Activated CD8-positive, alpha-beta T cell treated with anti-CD3 and anti-CD28 coated beads for 36 hours (primary cell): ENCODE measurements at regions not wholly inside any gene's neighbourhood (a gene's known extent, or its start where the extent isn't known, plus 50 kb on each side); places are given as distances from the start of the nearest gene placed in this dataset.

Experiments
- ATAC-seq: fragments of 200-7000 bp; cut with Tn5 transposase; one replicate; pipeline ENCODE4 v1.10.0; 2021; ENCODE audit warnings: mild to moderate bottlenecking, moderate library complexity
- CTCF ChIA-PET: fragments of 350-600 bp; sonication (Branson Sonifier 250); formaldehyde crosslinking; loops from one replicate; lab custom pipeline; 2021; ENCODE audit warnings: antibody characterized with exemption; lab: Charles Lee
- POLR2A ChIA-PET: fragments of 350-600 bp; sonication (Branson Sonifier 250); formaldehyde crosslinking; loops from one replicate; lab custom pipeline; 2021; ENCODE audit warnings: antibody characterized with exemption; lab: Charles Lee
- DNase-seq: peaks from one replicate; pipeline ENCODE4 v3.0.0-alpha.2; 2020
- H3K27ac Mint-ChIP-seq: one replicate; pipeline ENCODE4 v1.8.0; 2021; ENCODE audit warnings: mild to moderate bottlenecking, mixed read lengths
- H3K27me3 Mint-ChIP-seq: one replicate; pipeline ENCODE4 v1.8.0; 2021; ENCODE audit warnings: mixed read lengths
- H3K36me3 Mint-ChIP-seq: one replicate; pipeline ENCODE4 v1.8.0; 2021; ENCODE audit warnings: low read depth, mixed read lengths
- H3K4me1 Mint-ChIP-seq: one replicate; pipeline ENCODE4 v1.8.0; 2021; ENCODE audit warnings: low read depth, mixed read lengths
- H3K4me3 Mint-ChIP-seq: one replicate; pipeline ENCODE4 v1.8.0; 2021; ENCODE audit warnings: mild to moderate bottlenecking, moderate library complexity, mixed read lengths
- H3K9me3 Mint-ChIP-seq: one replicate; pipeline ENCODE4 v1.8.0; 2021; ENCODE audit warnings: mixed read lengths
- intact Hi-C: fragments of 100-400 bp; cut with micrococcal nuclease; formaldehyde crosslinking; loops from one replicate; pipeline ENCODE4 v1.10.0; 2022
- TF ChIP-seq, protein P1 (sequence below): fragments of 200-600 bp; IDR thresholded peaks from one replicate; pipeline ENCODE4 v1.8.0; 2022; ENCODE audit warnings: antibody characterized with exemption, mild to moderate bottlenecking

DNA sequence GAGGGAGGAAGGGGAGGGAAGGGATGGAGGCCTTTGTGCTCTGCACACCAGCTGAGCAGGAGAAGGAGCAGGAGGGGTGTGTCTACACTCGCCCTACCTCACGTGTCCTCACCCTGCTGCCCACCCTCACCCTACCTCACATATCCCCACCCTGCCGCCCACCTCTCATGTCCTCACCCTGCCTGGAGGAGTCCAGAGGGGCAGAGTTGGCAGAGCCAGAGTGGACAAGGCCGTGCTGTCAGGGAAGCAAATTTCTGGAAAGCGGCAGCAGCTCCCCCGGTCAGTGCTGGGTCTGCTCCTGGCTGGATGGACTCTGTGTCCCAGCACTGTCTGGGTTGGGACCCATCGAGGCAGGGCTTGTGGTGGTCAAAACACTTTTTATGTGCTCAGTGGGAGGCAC, 799.6 kb downstream of the BRD1 start:
- H3K36me3 Mint-ChIP-seq = no peaks in the 10 kb centered on the region
- H3K27me3 Mint-ChIP-seq = peaks cover 6% of the 10 kb centered on the region
- TF ChIP-seq, protein P1, sequence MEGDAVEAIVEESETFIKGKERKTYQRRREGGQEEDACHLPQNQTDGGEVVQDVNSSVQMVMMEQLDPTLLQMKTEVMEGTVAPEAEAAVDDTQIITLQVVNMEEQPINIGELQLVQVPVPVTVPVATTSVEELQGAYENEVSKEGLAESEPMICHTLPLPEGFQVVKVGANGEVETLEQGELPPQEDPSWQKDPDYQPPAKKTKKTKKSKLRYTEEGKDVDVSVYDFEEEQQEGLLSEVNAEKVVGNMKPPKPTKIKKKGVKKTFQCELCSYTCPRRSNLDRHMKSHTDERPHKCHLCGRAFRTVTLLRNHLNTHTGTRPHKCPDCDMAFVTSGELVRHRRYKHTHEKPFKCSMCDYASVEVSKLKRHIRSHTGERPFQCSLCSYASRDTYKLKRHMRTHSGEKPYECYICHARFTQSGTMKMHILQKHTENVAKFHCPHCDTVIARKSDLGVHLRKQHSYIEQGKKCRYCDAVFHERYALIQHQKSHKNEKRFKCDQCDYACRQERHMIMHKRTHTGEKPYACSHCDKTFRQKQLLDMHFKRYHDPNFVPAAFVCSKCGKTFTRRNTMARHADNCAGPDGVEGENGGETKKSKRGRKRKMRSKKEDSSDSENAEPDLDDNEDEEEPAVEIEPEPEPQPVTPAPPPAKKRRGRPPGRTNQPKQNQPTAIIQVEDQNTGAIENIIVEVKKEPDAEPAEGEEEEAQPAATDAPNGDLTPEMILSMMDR = no peak
- DNase-seq (no peak), ATAC-seq (no peak)
- CTCF ChIA-PET = no interaction called here
- H3K4me3 Mint-ChIP-seq = no peak overlapping the region
- POLR2A ChIA-PET = no interaction called here
- no peaks in the 10 kb centered on the region for H3K9me3 Mint-ChIP-seq
- intact Hi-C loops = no loop called here
- H3K4me1 Mint-ChIP-seq = no peaks in the 10 kb centered on the region
- H3K27ac Mint-ChIP-seq = no peak overlapping the region

DNA sequence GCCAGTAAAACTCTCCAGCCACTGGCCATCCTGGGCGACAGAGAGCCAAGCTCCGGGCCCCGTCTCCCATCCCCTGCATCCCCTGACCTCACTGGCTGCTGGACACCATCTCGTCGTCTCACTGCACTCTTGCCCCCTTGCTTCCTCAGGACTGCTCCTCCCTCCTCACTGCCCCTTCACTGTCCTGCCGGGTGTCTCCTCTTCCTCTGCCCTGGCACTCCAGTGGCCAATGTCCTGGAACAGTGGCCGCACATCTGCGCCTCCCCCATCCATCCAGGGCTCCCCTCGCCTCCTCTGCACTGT, 800.4 kb downstream of the BRD1 start:
- Mint-ChIP-seq H3K4me1 (no peaks in the 10 kb centered on the region), H3K27me3 (peaks cover 6% of the 10 kb centered on the region), H3K9me3 (no peaks in the 10 kb centered on the region), H3K27ac (no peak overlapping the region), H3K4me3 (no peak overlapping the region), H3K36me3 (no peaks in the 10 kb centered on the region)
- intact Hi-C loops = no loop called here
- ATAC-seq (no peak), DNase-seq (no peak)
- ChIA-PET CTCF (no interaction called here), POLR2A (no interaction called here)
- TF ChIP-seq, protein P1 = no peak

DNA sequence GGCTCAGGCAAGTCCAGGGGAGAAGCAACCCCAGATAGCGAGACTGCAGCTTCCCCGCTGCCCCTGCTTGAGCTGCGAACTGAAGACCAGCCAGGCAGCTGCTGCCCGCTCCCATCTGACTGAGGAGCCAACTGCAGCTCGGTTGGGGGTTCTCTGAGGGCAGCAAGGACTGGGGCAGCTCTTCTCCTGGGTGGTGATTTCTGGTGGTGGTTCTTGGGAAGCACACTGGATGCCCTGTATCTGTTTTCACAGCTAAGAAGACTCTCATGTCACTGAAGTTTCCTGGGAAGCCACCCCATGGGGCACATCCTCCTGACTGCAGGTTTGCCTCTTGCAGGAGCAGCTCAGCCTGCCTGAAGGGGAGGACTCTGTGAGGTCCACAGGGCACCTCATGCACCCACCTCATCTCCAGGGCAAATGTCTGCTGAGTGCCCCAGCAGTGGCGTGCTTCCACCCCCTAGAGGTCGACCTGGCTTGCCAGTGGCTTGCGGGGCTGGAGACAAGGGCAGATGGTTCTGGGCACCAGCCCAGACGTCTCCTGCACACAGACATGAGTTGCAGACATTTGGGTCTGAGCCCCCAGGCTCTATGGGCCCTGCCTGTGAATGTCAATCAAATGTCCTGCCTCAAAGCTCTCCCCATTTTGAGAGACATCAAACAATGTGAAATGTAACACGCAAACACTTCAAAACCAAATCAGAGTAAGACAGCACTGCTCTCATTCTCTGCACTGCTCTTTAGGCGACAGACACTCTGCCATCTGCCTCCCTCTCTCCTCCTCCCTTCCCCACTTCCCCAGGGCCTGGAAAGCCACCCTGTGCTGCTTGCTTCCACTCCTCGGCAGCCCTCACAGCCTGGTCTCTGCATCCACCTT, 800.9 kb downstream of the BRD1 start:
- ATAC-seq (no peak), DNase-seq (peak; percentile 10)
- no peaks in the 10 kb centered on the region for H3K9me3 Mint-ChIP-seq
- TF ChIP-seq, protein P1 = no peak
- H3K4me1 Mint-ChIP-seq = no peaks in the 10 kb centered on the region
- intact Hi-C loops = no loop called here
- H3K4me3 Mint-ChIP-seq = no peak overlapping the region
- no peaks in the 10 kb centered on the region for H3K36me3 Mint-ChIP-seq
- H3K27ac Mint-ChIP-seq = no peak overlapping the region
- H3K27me3 Mint-ChIP-seq = peaks cover 6% of the 10 kb centered on the region
- CTCF ChIA-PET = no interaction called here
- POLR2A ChIA-PET = no interaction called here

DNA sequence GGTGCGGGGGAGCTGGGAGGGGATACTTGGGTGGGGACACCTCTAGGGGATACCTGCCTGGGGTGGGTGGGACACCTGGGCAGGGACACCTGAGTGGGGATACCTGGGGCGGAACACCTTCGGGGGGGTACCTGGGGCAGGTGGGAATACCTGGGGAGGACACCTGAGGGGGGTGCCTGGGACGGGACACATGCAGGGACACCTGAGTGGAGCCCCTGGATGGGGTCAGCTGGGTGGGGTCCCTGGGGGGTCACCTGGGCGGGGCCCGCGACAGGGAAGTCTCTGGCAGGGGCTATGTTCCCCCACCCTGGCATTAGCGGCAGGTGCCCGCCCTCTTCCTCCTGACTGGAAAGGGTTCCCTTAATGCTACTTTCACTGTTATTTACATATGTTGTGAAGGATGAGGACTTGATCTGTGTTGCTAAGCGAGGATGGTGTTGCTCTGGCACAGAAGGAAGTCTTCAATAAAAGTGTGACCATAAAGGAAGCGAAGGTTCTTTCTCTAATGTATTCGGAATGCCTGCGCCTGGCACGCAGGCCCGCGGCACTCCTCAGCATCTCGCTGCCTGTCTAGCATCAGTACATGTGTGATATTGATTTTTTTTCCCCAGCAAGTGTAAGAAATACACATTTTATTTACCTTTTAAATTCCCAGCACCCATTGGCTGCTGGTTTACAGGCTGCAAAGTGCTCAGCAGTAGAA, 801.7 kb downstream of the BRD1 start:
- ChIA-PET CTCF (no interaction called here), POLR2A (no interaction called here)
- DNase-seq (no peak), ATAC-seq (no peak)
- peaks cover 6% of the 10 kb centered on the region for H3K27me3 Mint-ChIP-seq
- intact Hi-C loops = no loop called here
- H3K4me3 Mint-ChIP-seq = no peak overlapping the region
- H3K9me3 Mint-ChIP-seq = no peaks in the 10 kb centered on the region
- no peak overlapping the region for H3K27ac Mint-ChIP-seq
- no peaks in the 10 kb centered on the region for H3K4me1 Mint-ChIP-seq
- TF ChIP-seq, protein P1 = no peak
- no peaks in the 10 kb centered on the region for H3K36me3 Mint-ChIP-seq

DNA sequence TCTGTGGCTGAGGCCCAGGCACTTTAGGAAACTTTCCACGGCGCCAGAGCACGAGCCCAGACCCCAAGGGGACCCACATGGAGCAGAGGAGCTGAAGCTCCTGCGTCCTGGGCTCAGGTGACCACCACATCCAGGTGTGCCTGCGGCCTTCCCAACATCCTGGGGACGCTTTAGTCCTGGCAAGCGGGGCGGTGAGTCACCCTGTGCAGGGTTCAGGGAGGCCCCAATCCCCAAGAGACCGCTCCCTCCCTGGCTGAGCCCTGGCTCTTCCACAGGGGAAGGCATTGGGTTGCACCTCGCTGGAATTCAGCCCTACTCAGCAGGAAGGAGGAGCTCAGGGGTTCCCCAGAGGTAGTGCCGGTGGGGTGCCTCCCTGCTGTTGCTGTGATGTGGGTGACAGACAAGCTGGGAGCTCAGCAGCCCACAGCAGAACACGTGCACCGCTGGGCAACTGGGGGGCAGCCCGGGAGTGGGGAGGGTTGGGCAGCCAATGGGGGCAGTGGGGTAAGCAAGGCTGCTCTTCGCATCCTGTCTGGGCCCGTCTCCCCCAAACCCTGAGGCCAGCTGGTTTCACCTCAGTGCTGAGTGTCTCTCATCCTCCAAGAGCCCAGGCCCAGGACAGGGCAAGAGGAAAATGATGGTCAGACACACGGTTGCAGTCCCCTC, 802.8 kb downstream of the BRD1 start:
- ChIA-PET POLR2A (no interaction called here), CTCF (no interaction called here)
- DNase-seq (no peak), ATAC-seq (no peak)
- no peaks in the 10 kb centered on the region for H3K36me3 Mint-ChIP-seq
- peaks cover 6% of the 10 kb centered on the region for H3K27me3 Mint-ChIP-seq
- intact Hi-C loops = no loop called here
- TF ChIP-seq, protein P1 = no peak
- H3K4me3 Mint-ChIP-seq = no peak overlapping the region
- no peaks in the 10 kb centered on the region for H3K9me3 Mint-ChIP-seq
- no peaks in the 10 kb centered on the region for H3K4me1 Mint-ChIP-seq
- no peak overlapping the region for H3K27ac Mint-ChIP-seq
